Cardiac muscle cell (in vitro differentiated cells and primary cell): ENCODE measurements at regions not wholly inside any gene's neighbourhood (a gene's known extent, or its start where the extent isn't known, plus 50 kb on each side); places are given as distances from the start of the nearest gene placed in this dataset.

Experiments
- DNase-seq, 2 donors: peaks; one replicate each; pipeline versions ENCODE4 v3.0.0 to v3.0.0-alpha.2; 2010 to 2017; ENCODE audit warnings: low read depth in 1 of 2, low spot score in 1 of 2
- H3K27ac ChIP-seq: fragments of 200-600 bp; sonication (generic); 2 replicates; pipeline ENCODE4 v1.5.1; 2016
- H3K27me3 ChIP-seq: fragments of 200-600 bp; sonication (generic); 2 replicates; pipeline ENCODE4 v1.6.0; 2016; ENCODE audit warnings: control low read depth
- H3K36me3 ChIP-seq: fragments of 200-600 bp; sonication (generic); 2 replicates; pipeline ENCODE4 v1.5.1; 2016; ENCODE audit warnings: control low read depth
- H3K4me1 ChIP-seq: fragments of 200-600 bp; sonication (generic); 2 replicates; pipeline ENCODE4 v1.8.1; 2017; ENCODE audit warnings: low read depth, mild to moderate bottlenecking, mixed run types
- H3K4me3 ChIP-seq: fragments of 200-600 bp; sonication (generic); 2 replicates; pipeline ENCODE4 v1.5.1; 2016; ENCODE audit warnings: mild to moderate bottlenecking
- H3K9me3 ChIP-seq: fragments of 200-600 bp; sonication (generic); 2 replicates; pipeline ENCODE4 v1.5.1; 2017; ENCODE audit warnings: low read depth, mild to moderate bottlenecking, control low read depth
- TF ChIP-seq, protein P1 (sequence below): IDR thresholded peaks from 2 replicates; pipeline ENCODE4 v1.5.1; 2012; ENCODE audit warnings: low read depth, mild to moderate bottlenecking, low read length

DNA sequence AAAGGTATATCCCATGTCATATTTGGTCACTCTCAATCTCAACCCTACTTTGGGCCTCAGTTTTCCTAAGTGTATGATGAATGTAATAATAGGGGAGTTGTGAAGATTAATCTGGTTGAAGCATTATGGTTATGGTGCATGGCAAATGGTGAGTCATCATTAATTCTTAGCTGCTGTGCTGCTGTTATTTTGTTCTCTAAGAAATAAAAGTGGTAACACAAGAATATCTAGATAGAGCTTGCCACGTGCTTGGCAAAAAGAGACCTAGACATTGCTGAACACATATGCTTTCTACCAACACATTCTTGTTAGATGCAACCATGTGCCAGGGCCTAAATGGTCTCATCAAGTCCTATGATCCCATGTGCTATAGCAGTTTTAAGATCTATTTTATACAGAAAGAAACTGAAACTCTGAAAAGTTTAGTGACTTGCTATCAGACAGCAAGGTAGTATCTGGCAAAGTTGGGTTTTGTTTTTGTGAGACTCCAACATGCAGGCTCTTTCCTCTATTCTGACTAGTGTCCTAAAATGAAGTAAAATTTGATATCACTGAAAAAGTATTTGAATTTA lies 699.9 kb upstream of the MEF2C start:
- no peak overlapping the region for H3K4me3 ChIP-seq
- H3K9me3 ChIP-seq = no peaks in the 10 kb centered on the region
- H3K36me3 ChIP-seq = no peaks in the 10 kb centered on the region
- H3K4me1 ChIP-seq = no peaks in the 10 kb centered on the region
- peak in 1 of 2 donors; percentile 1 for DNase-seq
- H3K27ac ChIP-seq = no peak overlapping the region
- H3K27me3 ChIP-seq = no peaks in the 10 kb centered on the region
- TF ChIP-seq, protein P1, sequence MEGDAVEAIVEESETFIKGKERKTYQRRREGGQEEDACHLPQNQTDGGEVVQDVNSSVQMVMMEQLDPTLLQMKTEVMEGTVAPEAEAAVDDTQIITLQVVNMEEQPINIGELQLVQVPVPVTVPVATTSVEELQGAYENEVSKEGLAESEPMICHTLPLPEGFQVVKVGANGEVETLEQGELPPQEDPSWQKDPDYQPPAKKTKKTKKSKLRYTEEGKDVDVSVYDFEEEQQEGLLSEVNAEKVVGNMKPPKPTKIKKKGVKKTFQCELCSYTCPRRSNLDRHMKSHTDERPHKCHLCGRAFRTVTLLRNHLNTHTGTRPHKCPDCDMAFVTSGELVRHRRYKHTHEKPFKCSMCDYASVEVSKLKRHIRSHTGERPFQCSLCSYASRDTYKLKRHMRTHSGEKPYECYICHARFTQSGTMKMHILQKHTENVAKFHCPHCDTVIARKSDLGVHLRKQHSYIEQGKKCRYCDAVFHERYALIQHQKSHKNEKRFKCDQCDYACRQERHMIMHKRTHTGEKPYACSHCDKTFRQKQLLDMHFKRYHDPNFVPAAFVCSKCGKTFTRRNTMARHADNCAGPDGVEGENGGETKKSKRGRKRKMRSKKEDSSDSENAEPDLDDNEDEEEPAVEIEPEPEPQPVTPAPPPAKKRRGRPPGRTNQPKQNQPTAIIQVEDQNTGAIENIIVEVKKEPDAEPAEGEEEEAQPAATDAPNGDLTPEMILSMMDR = no peak

DNA sequence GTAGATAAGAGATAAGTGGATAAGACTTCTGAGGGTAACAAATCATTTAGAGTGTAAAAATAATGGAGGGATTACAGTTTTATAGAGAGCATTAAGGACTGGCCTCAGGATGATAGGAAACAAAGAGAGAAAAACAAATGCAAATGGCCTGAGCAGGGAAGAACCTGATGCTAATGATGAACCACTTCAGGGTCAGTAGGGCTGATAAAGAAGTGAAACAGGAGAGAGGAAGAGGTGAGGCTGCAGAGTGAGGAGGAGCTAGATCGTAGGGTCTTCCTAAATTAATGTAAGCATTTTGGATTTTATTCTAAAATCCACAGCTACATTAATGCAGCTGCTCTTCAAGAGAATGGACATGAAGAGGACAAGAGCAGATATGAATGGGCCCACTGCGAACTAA lies 698.0 kb upstream of the MEF2C start:
- Histone ChIP-seq H3K27me3 (no peaks in the 10 kb centered on the region), H3K27ac (no peak overlapping the region), H3K36me3 (no peaks in the 10 kb centered on the region), H3K4me1 (no peaks in the 10 kb centered on the region), H3K4me3 (no peak overlapping the region), H3K9me3 (no peaks in the 10 kb centered on the region)
- TF ChIP-seq, protein P1 = no peak
- no peak for DNase-seq

DNA sequence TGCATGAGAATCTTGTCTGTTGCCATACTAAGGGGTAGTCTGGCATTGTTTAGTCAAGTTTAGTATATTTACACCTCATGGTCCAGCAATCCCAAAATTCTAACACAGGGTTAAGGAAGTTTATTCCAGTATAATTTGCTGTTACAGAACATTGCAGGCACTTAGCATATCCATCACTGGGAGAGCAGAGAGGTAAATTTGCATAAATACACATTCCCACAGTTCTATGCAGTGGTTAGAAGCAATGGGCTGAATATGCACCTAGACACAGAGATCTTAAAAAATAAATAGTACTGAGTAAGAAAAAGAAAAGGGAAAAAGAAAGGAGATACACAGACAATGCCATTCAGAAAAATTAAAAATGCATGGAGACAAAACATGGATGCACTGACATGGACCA lies 692.3 kb upstream of the MEF2C start:
- H3K4me1 ChIP-seq = no peaks in the 10 kb centered on the region
- no peaks in the 10 kb centered on the region for H3K27me3 ChIP-seq
- no peaks in the 10 kb centered on the region for H3K36me3 ChIP-seq
- H3K9me3 ChIP-seq = no peaks in the 10 kb centered on the region
- H3K27ac ChIP-seq = no peak overlapping the region
- TF ChIP-seq, protein P1 = no peak
- H3K4me3 ChIP-seq = no peak overlapping the region
- no peak for DNase-seq

DNA sequence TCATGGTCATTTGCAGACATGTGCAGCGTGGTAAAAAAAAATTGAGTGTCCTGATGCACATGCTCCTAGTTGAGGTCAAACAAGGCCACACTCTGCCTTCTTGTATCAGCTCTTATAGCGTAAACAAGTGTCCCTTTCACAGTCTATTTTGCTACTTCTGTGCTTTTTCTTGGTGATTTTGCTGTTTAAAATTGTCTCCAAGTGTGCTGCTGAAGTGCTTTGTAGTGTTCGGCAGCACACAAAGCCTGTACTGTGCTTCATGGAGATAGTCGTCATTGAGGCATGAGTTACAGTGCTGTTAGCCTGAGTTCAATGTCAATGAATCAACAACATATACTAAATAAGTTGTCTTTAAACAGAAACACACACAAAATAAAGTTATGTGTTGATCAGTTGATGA lies 690.4 kb upstream of the MEF2C start:
- Histone ChIP-seq H3K36me3 (no peaks in the 10 kb centered on the region), H3K27me3 (no peaks in the 10 kb centered on the region), H3K9me3 (no peaks in the 10 kb centered on the region), H3K4me3 (no peak overlapping the region), H3K4me1 (no peaks in the 10 kb centered on the region), H3K27ac (no peak overlapping the region)
- DNase-seq = no peak
- TF ChIP-seq, protein P1 = no peak

DNA sequence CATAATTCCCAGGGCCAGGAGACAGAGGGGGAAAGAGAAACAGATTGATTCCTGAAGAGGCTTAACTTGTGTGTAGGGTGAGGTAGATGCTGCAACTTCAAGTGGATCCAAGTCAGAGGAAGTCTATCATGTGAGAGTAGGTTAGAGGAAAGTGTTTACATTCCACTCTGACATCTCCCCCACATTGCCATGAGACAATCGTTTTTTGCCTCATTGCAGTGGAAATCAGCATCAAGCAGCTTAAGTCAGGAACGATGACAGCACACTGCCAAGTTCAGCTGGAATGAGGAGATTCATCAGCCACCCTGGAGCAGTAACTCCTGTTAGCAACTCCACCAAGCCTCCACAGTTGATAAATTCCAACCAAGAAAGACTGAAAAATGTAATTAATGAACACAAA lies 689.7 kb upstream of the MEF2C start:
- TF ChIP-seq, protein P1 = no peak
- no peaks in the 10 kb centered on the region for H3K9me3 ChIP-seq
- H3K4me1 ChIP-seq = no peaks in the 10 kb centered on the region
- no peak overlapping the region for H3K27ac ChIP-seq
- no peaks in the 10 kb centered on the region for H3K36me3 ChIP-seq
- H3K27me3 ChIP-seq = no peaks in the 10 kb centered on the region
- no peak overlapping the region for H3K4me3 ChIP-seq
- peak in 1 of 2 donors; percentile 74 for DNase-seq

DNA sequence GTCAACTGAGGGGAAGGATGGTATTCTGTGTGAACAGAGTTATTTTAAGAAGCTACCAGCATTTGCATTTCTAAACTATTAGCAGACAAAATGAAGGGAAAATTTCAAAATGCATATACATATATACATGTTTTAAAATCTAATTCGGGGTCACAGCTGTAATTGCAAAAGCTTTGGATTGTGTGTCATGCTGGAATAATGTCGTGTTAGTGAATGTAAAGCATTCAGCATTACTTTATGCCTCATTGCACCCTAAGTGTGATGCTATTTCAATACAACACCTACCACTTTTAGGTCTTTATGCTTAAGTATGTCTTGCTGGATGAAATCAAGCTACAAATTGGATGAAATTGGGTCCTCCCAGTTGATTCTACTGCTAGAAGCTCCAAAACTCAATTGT lies 687.6 kb upstream of the MEF2C start:
- H3K27ac ChIP-seq = no peak overlapping the region
- TF ChIP-seq, protein P1 = no peak

More for the DNA sequence above, 687.6 kb upstream of the MEF2C start:
- DNase-seq = no peak
- Histone ChIP-seq H3K4me1 (no peaks in the 10 kb centered on the region), H3K9me3 (no peaks in the 10 kb centered on the region), H3K4me3 (no peak overlapping the region), H3K36me3 (no peaks in the 10 kb centered on the region), H3K27me3 (no peaks in the 10 kb centered on the region)
